NCI-H524 treated with DMSO at 0.1 percent for 48 hours (cell line): ENCODE measurements at regions not wholly inside any gene's neighbourhood (a gene's known extent, or its start where the extent isn't known, plus 50 kb on each side); places are given as distances from the start of the nearest gene placed in this dataset.
"Not testable (repeated sequence)": the region's sequence is repeated elsewhere in the genome, so short reads cannot be mapped to it uniquely, and the experiment has no call there.

ENCODE experiments used
- DNase-seq: peaks from one replicate; lab custom pipeline; 2025; lab: John Stamatoyannopoulos, UW

DNA sequence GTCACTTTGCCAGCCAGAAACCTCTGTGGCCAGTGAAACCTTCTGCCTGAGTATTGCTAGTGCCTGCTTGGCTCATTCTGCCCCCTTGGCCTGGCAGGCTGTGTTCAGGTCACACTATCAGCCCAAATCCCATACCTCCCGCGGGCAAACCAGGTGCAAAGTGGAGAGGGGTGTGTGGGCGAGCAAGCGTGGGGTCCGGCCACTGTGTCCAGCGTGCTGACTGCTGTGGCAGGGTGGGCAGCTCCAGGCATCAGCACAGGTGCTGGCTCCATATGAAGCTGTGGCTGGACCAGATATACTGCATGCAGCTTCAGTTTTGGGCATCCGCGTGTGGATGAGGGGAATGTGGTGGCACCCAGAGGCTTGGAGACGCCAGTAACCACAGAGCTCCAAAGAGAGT, 576.5 kb upstream of the EDIL3 start:
- DNase-seq = no peak

DNA sequence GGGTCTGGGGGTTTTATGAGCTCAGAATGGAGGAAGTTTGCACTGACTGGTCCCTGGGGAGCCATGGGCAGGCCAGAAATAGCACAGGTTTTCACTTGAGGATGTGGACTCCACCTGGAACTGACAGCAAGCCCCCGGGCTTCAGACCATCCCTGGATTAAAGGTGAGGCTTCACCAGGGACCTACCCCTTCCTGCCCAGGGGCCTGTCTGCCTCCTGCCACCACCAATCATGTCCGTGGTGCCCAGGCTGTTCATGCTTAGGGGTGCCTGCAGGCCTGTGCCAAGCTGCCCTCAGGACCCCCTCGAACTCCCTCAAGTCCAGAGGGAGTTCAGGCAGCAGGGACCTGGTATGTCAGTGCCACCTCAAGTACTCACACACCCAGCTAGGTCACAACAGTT, 577.2 kb upstream of the EDIL3 start:
- no peak for DNase-seq

DNA sequence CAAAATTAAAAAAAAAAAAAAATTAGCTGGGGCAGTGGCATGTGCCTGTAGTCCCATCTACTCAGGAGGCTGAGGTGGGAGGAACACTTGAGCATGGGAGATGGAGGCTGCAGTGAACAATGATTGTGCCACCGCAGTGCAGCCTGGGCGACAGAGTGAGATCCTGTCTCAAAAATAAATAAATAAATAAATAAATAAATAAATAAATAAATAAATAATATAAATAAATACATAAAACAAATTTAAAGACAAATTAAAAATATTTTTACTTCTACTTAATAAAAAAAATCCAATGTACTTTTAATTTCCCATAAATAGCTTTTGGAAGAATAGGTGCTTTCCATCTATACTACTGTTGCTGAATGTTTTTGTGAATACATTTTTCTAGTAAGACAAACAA, 598.4 kb upstream of the EDIL3 start:
- DNase-seq = no peak

DNA sequence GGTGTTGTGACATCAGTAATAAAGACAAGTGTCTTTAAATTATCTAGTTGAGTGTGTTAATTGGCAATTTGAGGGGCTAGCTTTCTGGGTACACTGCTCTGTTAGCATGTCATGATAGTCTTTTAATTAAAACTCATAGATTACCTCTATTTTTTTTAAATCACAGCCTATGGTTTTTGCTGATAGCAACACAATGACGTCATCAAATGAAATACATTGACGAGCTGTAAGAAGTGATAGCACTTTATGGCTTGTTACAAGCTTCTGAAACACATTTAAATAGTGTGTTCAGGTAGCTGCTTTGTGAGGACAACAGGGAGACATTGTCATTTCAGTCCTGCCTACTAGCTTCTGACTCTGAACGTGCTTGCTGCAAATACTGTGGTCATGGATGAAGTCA, 600.5 kb upstream of the EDIL3 start:
- no peak for DNase-seq

DNA sequence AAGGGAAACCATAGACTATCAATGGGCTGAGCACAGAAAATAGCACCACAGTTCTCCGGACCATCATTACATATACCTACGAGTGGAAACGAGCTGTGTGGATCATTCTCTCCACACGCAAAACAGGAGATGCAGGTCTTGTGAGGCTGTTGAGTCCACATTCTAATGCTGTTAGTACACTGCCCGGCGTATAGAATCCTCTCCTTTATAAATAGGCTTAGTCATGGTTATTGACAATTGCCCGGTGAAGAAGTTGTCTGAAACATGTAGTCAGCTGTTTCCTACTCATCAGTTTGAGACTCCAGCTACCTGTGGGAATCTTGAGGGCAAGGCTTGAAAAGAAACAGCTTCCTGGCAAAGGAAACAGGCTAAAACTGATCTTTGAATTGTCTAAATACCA, 602.0 kb upstream of the EDIL3 start:
- DNase-seq = no peak

DNA sequence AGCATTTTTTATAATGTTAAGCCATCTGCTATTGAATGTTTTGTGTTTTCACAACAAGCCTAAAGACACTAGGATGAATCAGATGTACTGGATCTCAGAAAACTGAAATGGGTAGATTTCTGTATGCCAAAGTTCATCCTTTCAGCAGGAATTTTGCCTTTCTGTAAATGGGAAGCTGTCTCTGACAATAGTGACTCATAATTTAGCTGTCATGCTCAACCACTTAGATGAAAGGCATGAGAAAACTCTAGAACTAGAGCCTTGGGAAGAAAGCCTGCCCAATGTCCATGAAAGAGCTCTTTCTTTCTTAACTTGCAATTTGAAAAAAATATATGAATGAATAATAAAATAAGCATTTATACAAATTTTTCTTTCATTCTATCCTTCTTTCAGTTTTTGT, 616.0 kb upstream of the EDIL3 start:
- DNase-seq = no peak

DNA sequence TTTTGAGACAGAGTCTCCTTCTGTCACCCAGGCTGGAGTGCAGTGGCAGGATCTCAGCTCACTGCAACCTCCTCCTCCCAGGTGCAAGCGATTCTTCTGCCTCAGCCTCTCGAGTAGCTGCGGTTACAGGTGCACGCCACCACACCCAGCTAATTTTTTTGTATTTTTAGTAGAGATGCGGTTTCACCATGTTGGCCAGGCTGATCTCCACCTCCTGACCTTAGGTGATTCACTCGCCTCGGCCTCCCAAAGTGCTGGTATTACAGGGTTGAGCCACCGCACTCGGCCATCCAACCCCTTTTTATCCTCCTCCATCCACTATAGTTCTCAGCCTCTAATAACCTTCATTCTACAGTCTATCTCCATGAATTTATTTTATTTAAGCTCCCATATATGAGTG, 617.3 kb upstream of the EDIL3 start:
- DNase-seq = not testable (repeated sequence)

DNA sequence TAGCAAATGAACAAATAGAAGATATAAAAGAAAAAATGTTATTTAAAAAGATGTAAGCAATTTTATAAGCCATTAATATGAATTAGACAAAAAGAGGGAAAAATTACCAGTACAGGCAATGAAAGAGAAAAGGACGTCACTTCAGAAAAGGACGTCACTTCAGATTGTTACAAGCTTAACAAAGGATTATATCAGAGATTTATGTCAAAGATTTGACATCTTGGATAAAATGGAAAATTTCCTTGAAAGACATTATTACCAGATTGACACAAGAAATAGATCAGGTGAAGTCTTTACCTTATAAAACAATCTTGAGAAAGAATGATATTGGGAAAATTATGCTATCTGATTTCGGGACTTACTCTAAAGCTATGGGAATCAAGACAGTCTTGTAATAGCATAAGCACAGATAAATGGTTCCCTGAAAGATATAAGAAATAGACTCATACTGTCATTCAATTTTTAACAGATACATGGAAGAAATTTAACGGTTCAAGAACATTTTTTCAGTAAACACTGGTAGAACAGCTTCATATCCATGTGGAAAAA, 625.4 kb upstream of the EDIL3 start:
- no peak for DNase-seq

DNA sequence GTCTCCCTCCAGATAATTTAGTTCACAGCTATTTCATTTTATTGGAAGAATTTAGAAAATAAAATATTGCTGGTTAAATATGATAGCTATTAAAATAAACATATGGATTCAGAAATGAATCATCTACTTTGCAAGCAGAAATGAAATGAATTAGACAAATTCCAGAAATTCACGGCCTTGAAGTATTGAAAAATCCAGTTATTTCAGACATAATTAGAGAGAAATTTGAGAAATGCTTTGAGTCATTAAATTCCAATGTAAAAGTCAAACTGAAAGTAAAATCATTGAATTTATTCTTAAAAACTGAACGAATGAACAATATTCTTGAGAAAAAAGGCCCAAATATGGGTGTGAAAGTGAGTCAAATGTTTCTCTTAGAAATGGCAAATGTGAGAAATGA, 632.6 kb upstream of the EDIL3 start:
- no peak for DNase-seq

DNA sequence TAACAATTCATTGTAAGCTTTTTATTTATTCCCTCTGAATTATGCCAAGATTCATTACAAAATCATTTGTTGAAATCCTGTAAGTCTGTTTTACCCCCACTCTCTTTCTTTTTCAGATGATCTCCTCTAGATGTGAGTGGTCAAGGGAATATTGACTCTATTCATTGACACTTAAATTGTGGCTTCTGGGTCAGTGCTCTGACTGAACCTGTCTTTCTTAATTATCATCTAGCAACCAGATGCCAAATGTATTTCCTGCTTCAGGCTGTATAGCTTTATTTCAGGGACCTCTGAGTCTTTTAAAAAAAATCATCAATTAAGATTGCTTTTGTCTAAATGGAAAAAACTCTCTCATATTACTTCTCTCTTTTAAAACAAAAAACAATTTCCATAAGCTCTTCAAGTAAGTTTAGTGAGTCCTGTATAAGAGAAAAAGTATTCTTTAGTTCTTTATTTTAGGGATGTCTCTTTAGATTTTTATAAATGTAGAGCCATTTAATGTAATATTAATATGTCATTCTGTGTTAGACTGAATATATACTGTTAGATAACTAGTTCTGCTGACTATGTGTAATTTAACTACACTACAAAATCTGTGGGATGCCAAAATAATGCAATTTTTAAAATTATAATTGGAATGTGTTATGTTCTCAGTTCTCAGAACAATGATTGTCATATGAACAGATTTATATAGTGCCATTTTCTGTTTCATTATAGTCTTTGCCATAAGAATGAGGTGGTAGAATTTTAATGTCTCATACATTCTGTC, 645.8 kb upstream of the EDIL3 start:
- no peak for DNase-seq

DNA sequence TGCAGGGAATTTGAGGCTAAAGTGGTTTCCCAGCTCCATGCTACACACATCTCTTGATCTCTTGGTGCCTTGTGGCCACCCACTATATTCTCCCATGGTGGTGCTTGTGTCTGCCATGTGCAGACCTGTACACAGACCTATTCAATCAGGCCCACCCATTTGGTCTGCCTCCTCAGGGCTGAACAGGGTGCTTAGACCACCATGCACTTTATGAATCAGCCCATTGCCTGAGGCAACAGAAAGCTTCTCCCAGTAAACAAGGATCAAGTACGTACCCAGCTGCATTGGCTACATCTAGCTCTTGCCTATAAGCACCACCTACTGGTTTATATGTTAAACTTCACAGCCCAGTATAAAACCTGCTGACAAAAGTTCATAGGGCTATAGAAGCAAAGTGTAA, 664.3 kb upstream of the EDIL3 start:
- peak; percentile 2 for DNase-seq

DNA sequence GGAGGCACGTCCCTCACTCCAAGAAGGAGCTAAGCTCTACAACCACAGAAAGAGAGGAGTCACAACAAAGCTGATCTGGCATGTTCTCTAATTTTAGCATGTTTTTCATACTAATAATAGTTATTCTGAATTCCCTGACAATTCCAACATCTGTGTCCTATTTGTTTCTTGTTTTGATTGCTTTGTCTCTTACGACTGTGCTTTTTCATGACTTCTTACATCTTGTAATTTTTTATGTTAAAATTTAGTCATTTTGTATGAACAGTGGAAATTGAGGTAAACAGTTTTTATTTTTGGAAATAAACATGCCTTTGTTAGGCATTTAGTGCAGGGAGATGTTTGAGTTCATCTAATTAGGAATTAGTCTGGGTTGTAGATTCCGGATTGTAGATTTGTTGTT, 668.1 kb upstream of the EDIL3 start:
- no peak for DNase-seq

DNA sequence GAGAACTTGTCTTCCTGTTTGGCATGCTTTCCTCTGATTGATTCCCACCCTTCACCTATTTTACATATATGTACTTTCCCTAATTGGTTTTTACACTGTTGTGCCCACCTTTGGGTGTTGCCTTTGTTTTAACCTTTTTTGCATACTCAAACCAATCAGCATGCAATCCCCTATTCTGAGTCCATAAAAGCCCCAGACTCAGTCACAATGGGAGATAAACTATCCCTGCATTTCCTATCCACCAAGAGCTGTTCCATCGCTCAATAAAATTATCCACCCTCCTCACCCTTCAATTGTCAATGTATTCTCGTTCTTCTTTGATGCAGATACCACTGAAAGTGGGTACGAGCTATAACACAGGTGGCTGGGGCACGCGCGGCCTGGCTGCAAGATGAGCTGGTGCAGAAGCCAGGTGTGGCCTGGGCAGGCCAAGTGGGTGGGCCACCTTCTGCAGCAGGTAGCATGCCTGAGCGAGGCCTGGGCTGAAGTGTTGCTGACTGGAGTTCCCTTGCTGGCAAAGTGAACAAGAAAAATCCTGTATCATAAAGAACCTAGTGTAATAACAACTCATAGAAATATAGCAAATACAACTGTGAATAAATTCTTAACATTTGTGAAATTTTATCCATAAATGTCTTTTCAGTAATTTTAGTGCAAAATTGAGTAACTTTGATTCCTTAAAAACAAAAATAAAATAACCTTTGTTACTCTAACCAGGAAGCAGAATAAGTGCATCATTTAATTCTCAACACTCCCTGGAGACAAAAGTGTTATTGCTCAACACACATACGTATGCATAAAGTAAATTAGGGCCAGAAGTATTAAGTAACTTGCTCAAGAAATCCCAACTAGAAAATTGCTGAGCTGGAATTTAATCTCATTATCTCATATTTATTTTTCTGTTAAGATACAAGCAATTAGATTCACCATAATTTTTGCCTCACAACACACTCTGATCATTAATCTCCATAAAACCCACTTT, 685.3 kb upstream of the EDIL3 start:
- no peak for DNase-seq

DNA sequence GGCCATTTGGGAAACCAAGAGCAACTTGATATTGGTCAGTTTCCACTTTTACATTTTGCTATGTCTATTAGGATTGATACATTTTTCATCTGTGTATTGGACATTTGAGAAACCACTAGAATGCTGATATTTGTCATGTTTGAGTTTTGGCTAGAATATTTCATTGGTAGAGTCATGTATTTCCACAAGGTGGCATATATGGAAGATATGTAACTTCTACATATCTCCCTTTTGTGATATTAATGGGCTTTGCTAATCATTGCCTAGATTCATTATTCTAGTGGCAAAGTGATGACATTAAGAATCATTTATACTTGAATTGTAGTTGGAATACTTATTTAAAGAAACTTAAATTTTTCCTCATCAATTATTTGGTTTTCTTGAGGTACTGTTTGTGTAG, 692.9 kb upstream of the EDIL3 start:
- no peak for DNase-seq

DNA sequence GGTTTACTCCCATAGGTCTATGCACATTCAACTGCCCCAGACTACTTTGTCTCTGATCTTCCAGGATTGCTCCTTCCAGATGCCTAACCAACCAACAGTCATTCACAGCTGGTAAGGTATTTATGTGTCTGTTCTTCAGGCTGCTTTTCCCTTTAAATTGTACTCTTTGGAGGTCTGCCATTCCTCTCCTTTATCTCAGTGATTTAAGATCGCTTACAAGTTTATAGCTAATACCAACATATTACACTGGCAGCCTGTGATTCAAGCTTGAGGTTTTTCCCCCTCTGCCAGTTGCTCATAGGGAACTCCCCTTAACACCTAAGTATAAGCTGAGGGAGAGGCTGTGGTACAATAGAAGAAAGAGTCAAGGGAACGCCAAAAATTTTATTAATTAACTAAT, 711.7 kb upstream of the EDIL3 start:
- no peak for DNase-seq

DNA sequence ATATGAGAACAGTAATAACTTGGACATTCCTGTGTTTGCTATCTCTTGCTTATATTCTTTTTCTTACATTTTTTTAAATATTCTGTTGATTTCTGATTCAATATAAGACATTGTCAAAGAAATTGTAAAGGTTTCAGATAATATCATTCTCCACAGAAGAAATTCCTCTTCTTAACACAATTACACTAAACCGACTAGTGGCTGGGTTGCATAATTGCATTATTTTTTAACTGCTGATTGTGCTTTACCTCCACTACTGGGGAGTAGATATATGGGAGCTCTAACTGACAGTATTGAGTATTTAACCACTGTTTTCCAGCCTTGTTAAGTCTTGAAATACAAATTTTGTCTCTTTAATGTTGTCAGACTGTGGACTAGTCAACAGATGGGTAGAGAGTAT, 723.8 kb upstream of the EDIL3 start:
- no peak for DNase-seq

DNA sequence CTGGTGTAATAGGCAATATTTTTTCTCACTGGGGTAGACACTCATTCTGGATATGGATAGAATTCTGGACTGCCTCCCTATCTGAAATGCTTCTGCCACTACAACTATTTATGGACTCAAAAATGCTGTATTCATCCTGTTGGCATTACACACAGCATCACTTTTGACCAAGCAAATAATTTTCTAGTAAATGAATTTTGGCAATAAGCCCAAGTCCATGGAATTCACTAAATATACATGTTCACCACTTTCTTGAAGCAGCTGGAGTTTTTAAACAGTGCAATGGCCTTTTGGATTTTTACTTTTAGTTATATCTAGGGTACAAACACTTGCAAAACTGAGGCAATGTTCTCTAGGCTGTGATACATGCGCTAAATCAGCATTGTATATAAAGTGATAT, 724.9 kb upstream of the EDIL3 start:
- no peak for DNase-seq

DNA sequence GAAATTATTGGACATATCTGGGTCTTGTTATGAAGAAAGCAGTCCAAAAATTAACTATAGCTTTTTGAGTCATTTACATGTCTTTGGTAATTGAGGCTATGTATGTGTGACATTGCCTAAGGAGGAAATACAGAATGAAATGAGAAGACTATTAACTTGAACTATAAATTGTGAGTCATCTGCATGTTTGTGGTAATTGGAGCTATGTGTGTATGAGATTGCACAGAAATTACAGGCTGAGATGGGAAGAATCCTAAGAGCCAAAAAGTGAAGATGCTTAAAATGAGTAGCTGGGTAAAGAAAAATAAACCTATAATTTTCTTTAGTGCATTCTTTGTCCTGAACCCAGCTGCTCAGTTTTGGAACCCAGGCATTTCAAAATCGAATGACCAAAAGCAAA, 747.6 kb upstream of the EDIL3 start:
- DNase-seq = no peak

DNA sequence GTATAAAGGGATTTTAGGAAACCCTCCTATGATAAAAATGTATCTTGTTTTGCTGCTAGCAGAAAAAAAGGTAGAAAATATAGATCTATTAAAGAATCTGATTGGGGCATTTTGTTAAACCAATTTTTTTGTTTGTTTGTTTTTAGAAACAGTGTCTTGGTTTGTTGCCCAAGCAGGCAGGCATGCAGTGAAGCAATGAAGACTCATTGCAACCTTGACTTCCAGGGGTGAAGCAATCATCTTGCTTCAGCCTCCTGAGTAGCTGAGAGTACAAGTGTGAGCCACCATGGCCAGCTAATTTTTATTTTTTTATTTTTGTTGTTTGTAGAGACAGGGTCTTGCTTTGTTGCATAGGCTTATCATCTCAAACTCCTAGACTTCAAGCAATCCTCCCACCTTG, 755.8 kb upstream of the EDIL3 start:
- DNase-seq = no peak

DNA sequence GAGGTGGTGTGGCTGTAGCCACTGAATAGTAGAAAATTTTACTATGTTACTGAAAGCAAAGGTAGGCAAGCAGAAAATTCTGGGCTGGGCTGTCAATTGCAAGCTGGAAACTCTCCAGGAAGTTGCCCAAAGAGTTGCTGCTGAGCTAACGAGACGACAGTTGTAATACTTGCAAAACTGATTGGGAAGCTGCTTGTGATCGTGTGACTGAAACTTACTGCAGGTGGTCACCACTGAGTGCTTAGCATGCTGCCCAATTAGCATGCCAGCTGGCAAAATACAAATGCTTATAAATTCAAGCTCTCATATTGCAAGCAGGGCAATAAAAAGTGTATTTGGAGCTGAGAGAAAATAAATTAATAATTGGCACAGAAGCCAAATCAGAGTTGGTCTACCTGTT, 758.5 kb upstream of the EDIL3 start:
- DNase-seq = peak; percentile 51

DNA sequence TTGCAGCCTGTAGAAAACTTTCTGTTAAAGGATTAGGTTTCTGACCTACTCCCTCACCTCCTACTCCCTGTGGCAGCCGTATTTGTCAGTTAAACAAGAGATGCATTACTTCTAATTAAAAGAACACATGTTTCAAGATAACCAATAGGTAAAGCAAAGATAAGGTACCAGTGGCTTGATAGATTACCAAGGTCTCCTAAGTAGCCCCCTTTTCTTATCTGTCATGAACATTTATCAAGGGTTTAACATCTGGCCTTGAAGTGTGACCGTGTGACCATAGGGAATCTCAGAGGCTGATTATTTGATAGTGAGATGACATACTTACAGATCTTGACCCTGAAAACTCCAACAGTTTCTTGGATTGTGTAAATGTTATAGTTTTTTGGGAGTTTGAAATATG, 764.0 kb upstream of the EDIL3 start:
- DNase-seq = no peak

DNA sequence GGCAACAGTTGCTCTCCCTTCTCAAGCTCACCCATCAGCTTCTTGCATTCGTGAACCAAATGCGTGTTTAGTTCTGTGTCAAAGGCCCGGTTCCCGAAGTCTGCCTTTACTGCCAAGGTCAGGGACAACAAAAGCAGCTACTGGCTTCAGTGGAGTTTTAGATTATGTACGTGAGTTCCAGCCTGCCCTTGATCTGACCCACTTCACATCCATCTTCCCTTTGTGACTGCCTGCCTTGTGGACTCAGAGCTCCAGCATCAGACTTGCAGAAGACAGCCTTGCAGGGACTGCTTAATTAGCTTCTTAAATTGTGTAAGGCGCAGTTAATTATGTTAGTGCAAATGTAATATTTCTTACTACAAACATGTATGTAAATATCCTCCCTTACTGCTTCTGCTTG, 774.7 kb upstream of the EDIL3 start:
- DNase-seq = no peak

DNA sequence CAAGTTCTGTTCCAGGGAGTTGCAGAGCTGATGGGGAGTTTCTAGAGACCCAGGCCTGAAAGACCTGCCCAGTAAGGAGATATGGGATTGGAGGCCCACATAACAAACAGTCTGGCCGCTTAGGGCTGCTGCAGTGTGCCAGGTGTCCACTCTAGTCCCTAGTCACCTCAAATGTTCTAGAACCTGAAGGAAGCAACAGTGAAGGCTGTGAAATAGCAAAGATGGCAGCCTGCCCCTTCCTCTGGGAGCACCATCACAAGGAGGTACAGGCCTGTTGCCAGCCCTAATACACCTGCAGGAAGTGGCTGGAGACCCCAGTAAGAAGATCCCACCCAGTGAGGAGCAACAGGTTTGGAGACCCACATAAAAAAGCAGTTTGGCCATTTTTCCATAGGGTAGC, 783.8 kb upstream of the EDIL3 start:
- no peak for DNase-seq
